Limb (tissue), 2 donors: ENCODE measurements at regions not wholly inside any gene's neighbourhood (a gene's known extent, or its start where the extent isn't known, plus 50 kb on each side); places are given as distances from the start of the nearest gene placed in this dataset.
A peak's percentile ranks its signal among the peaks of the same experiment; 100 is the strongest.

Experiments
- DNase-seq, 2 donors: peaks; one replicate each; pipeline ENCODE4 v3.0.0-alpha.2; 2016; ENCODE audit errors: extremely low spot score in 2 of 2

DNA sequence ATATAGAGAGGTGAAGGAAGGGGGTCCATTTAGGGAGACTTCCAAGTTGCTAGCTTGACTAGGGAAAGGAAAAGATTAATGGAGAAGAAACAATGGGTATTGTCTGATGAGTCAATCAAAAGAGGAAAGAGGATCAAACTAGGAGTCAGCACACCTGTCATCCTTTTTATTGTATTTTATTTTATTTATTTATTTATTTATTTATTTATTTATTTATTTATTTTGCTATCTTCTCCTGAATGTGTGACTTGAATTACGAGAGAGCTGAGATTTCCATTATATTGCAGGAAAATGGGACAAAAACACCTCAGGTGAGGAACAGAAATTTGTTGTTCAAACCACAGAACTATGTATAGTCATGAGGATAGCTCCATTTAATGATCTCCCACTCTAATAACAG, 58.9 kb downstream of the NUDT11 start:
- DNase-seq = no peak

DNA sequence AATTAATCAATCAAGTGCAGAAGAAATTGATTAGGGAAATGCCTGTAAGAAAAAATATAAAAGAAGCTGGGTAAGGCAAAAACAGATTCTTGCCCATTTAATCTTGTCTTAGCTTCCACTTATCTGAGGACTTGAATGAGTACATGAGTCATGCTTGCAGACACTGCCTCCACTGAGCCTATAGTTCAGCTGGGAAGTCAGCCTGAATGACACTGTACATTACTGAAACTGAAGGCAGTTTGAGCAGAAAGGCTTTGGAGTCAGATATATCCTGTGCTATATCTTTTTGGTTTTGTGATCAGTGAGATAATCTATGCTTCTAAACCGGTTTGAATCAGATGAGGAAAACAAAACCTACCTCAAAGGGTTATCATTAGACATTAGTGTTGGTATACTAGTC, 61.3 kb downstream of the NUDT11 start:
- DNase-seq = no peak

GRCh38 chrX:51421972-51422597, 74.3 kb downstream of the NUDT11 start:
- no peak for DNase-seq

GRCh38 chrX:51420610-51421009, 75.8 kb downstream of the NUDT11 start:
- peak in 1 of 2 donors; percentile 44 for DNase-seq

- no peak for DNase-seq
These were observed 75.8 kb downstream of the NUDT10 start for GRCh38 chrX:51408462-51408861.

DNA sequence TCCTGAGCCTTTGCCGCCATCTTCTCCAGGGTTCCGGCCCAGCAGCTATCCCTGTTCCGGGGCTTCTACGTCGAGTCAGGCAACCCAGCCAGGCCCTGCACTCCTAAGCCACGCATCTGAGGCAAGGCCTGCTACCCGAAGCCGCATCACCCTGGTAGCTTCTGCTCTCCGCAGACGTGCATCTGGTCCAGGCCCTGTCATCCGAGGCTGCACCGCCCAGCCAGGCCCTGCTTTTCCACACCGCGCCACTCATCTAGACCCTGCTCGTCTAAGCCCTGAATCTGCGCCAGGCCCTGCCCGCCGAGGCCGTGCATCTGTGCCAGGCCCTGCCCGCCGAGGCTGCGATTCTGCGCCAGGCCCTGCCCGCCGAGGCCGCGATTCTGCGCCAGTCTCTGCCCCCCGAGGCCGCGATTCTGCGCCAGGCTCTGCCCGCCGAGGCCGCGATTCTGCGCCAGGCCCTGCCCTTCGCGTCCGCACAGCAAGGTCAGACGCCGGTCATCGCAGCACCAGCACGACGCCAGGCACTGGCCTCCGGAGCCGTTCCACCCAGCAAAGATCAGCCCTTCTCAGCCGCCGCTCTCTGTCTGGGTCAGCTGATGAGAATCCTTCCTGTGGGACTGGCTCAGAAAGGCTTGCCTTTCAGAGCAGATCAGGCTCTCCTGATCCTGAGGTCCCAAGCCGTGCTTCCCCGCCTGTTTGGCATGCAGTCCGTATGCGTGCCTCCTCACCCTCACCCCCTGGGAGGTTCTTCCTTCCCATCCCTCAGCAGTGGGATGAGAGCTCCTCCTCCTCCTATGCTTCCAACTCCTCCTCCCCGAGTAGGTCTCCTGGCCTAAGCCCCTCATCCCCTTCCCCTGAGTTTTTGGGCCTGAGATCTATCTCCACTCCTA, 75.1 kb downstream of the NUDT10 start:
- DNase-seq = no peak

DNA sequence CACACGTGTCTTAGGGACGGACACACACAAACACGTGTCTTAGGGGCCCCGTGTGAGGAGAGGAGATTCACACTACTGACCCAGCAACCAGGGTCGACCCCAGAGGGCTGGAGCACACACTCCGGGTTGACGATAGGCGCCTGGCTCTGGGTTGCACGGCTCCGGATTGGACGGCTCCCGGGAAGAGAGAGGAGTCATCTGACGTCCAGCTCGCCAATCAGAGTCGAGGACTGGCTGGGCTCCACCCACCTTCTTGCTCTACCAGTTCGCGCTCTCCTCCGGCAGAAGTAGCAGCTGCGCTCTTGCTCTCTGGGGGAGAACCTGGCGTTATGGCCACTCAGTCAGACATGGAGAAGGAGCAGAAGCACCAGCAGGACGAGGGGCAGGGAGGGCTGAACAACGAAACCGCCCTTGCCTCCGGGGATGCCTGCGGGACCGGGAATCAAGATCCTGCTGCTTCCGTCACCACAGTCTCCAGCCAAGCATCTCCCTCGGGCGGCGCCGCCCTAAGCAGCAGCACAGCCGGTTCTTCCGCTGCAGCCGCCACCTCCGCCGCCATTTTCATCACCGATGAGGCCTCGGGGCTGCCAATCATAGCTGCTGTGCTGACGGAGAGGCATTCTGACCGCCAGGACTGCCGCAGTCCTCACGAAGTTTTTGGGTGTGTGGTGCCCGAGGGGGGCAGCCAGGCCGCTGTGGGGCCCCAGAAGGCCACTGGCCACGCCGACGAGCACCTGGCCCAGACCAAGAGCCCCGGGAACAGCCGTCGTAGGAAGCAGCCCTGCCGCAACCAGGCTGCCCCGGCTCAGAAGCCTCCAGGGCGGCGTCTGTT, 74.3 kb downstream of the NUDT10 start:
- no peak for DNase-seq

GRCh38 chrX:51404445-51404844, 71.8 kb downstream of the NUDT10 start:
- DNase-seq = no peak

DNA sequence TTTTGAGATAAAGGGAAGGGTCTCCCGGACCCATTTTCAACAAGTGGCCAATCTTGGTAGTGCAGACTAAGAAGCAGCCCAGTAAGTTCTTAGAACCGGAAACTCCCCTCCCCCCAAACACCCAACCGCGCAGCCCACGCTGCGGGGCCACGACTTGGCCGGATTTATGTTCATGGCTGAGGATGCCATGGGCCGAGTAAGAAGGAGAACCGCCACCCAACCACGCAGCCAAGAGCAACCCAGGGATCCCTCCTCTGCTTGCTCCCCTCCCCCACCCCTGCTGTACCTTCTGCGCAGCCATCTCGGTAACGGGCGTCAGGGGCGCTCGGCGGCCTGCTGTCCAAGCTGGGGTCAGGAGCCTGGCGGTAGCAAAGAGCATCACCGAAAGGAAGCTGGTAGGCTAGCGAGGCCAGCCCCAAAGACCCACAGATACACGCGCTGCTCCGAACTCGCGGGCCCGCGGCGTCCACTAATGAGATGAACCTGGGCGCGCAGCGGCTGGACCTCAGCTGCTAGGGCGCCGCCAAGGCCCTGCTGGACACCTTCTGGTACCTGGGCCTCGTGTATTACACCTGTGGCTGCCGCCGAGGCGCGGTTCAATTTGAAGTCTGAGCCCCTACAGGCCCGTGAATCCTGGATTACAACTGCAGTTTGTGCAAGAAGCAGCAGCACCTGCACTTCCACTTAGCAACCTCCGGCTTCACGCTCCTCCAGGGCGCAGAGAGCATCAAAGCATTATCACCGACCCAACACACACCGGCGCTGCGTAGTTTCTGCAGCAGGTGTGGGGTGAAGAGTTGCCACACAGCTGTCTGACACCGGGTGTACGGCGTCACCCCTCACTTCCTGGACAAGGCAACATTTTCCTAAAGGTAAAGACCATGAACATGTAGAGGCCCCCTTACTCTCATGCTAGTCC, 63.4 kb downstream of the NUDT10 start:
- DNase-seq = peak; percentile 49 to 71

DNA sequence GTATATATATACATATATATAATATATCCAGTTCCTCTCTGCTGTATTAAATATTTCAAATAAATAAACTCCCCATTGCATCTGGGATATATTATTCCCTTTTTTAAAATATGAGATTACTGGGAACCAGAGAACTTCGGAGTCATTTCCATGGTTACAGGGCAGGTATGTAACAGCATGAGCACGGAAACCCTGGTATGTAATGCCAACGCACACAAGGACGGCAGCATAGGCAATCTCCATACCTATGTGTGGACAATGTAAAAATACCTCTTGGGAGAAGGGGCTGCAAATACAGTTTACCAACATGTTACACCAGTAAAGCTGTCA, 62.8 kb downstream of the NUDT10 start:
- DNase-seq = no peak
